ENCODE measurements at regions not wholly inside any gene's neighbourhood (a gene's known extent, or its start where the extent isn't known, plus 50 kb on each side); places are given as distances from the start of the nearest gene placed in this dataset.

DNA sequence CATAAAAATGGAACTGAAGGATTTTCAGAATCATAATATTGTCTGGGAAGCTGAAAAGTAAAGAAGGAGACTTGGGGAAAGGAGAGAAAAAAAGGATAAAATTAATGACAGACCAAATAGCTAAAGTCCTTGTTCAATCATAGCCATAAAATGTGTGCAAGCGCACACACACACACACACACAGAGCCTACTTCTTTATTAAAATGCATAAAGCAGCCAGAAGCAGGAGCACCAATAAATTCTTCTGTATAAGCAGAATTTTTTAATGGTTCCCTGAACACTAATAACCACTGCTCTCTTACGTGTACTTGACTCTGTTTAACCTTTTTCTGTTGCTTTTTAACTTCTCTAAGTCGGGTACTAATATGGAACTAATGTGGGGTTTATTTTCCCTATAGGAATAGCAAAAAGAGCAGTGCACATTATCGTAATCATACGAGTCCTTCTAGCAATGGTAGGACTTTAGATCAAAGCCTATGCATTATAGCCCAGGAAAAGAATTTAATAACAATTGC lies 131.0 kb upstream of the PSMD7 start:
- in situ Hi-C loops (cut with HindIII; ENCODE audit: low pct_unique_long_range_greater_than_20kb, low sequenced_read_pairs) = no loop called here
- DNase-seq (ENCODE audit: low read depth in 1 of 2, low spot score in 1 of 2) = no peak
- no peak for TF ChIP-seq JUND (IDR thresholded peaks at IDR 0.05; ENCODE audit: low read depth)

DNA sequence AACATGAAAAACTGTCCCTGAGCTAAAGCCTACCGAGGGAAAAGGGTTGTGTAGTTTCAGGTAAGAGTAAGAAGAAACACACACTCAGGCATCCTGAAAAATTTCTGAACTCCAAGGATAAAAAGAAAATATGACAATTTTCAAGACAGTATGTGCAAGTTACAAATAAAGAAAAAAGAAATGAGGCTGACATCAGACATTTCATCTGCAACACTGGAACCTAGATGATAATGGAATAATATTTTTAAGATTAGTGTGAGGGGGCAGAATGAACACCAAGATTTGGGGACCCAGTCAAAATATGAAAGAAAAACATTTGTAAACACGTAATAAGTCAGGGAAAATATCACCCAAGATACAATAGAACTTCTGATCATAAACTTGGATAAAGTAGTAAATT lies 135.9 kb upstream of the PSMD7 start:
- no peak for TF ChIP-seq JUND (IDR thresholded peaks at IDR 0.05; ENCODE audit: low read depth)
- in situ Hi-C loops (cut with HindIII; ENCODE audit: low pct_unique_long_range_greater_than_20kb, low sequenced_read_pairs) = no loop called here

DNA sequence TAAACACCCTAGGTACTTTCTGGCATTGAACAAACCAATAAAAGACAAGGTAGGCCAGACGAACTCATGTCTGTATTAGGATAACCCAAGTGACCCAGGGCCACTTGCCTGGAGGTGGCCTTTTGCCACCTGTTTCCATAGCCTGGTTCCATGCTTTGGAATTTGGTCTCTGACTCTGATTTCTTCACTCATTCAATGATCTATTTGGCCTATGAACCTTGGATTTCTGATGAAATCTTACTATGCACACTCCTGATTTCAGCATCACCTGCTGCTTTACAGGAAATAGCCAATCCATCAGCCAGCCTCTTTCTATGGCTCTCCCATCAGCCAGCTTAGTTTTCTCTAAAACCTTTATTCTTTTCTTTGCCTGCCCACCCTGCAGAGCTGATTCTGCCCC lies 142.8 kb upstream of the PSMD7 start:
- TF ChIP-seq JUND (IDR thresholded peaks at IDR 0.05; ENCODE audit: low read depth) = no peak
- no peak for DNase-seq (ENCODE audit: low read depth in 1 of 2, low spot score in 1 of 2)
- in situ Hi-C loops (cut with HindIII; ENCODE audit: low pct_unique_long_range_greater_than_20kb, low sequenced_read_pairs) = no loop called here

More for the DNA sequence above, 135.9 kb upstream of the PSMD7 start:
- DNase-seq (ENCODE audit: low read depth in 1 of 2, low spot score in 1 of 2) = no peak

DNA sequence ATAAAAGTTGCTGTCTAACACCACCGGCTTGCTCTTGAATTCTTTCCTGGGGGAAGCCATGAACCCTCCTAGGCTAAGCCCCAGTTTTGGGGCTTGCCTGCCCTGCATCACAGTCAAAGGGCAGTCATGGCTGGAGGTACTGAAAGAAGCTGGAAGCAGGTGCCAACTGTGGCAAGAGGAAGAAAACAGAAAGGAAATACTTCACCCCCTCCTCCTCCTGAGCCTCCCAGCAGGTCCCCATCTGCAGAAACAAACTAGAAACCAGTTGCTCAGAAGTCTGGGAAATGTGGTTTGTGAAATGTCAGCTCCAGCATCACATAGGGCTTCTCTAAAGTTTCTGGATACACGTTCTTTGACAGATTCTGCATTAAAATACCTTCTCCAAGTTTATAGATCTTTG lies 150.0 kb upstream of the PSMD7 start:
- no peak for TF ChIP-seq JUND (IDR thresholded peaks at IDR 0.05; ENCODE audit: low read depth)
- no peak for DNase-seq (ENCODE audit: low read depth in 1 of 2, low spot score in 1 of 2)
- in situ Hi-C loops (cut with HindIII; ENCODE audit: low pct_unique_long_range_greater_than_20kb, low sequenced_read_pairs) = no loop called here

DNA sequence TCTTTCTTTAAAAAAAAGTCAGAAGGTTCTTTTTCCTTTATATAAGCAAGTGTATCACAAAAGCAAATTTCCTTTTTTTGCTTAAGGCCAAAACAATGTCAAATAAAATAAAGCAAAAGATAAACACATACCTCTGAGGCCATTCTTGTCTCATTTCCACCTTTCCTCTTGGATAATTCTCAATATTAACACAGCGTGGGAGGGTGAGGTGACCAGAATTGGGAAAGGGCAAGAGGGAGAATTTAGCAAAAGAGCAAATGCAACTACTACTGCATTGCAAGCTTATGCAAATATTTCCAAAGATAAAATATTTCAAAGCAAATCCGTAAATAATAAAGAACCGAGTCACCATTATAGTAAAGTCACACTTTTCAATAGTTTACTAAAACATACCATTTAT lies 153.4 kb upstream of the PSMD7 start:
- no peak for DNase-seq (ENCODE audit: low read depth in 1 of 2, low spot score in 1 of 2)
- no peak for TF ChIP-seq JUND (IDR thresholded peaks at IDR 0.05; ENCODE audit: low read depth)
- in situ Hi-C loops (cut with HindIII; ENCODE audit: low pct_unique_long_range_greater_than_20kb, low sequenced_read_pairs) = no loop called here

DNA sequence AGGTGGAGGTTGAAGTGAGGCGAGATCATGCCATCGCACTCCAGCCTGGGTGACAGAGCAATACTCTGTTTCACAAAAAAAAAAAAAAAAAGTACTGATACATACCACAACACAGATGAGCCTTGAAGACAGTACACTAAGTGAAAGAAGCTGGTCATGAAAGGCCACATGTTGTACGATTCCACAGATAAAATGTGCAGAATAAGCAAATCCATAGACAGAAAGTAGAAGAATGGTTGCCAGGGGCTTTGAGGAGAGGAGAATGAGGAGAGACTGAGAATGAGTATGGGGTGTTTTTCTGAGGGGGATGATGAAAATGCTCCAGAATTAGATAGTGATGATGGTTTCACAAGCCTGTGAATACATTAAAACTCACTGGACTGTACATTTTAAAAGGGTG lies 155.6 kb upstream of the PSMD7 start:
- in situ Hi-C loops (cut with HindIII; ENCODE audit: low pct_unique_long_range_greater_than_20kb, low sequenced_read_pairs) = no loop called here

DNA sequence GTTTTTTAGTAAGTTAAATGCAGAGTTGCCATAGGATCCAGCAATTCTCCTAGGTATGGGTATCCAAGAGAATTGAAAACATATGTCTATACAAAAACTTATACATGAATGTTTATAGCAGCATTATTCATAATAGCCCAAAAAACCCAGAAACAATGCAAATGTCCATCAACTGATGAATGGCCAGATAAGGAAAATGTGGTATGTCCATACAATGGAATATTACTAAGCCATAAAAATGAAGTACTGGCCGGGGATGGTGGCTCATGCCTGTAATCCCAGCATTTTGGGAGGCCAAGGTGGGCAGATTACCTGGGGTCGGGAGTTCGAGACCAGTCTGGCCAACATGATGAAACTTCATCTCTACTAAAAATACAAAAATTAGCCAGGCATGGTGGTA lies 156.1 kb upstream of the PSMD7 start:
- TF ChIP-seq JUND (IDR thresholded peaks at IDR 0.05; ENCODE audit: low read depth) = no peak
- DNase-seq (ENCODE audit: low read depth in 1 of 2, low spot score in 1 of 2) = no peak
- in situ Hi-C loops (cut with HindIII; ENCODE audit: low pct_unique_long_range_greater_than_20kb, low sequenced_read_pairs) = no loop called here

More for the DNA sequence above, 155.6 kb upstream of the PSMD7 start:
- no peak for DNase-seq (ENCODE audit: low read depth in 1 of 2, low spot score in 1 of 2)
- TF ChIP-seq JUND (IDR thresholded peaks at IDR 0.05; ENCODE audit: low read depth) = no peak

DNA sequence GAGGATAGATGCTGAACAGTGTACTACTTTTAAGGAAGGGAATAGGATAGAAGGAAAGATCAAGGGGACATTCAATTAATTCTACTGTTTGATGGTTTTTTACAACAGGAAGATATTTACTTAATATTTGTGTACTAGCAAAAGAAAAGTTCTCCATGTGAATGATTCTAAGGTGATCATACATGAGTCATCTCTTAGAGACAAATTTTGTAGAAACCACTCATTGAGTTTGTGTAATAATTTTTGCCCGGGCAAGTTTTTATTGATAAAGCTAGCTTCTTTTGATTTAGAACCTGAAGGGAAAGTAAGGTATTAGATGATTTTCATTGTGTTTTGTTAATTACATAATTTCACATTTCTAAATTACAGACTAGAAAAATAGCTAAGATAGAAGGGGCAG lies 172.8 kb upstream of the PSMD7 start:
- no peak for TF ChIP-seq JUND (IDR thresholded peaks at IDR 0.05; ENCODE audit: low read depth)
- DNase-seq (ENCODE audit: low read depth in 1 of 2, low spot score in 1 of 2) = no peak
- in situ Hi-C loops (cut with HindIII; ENCODE audit: low pct_unique_long_range_greater_than_20kb, low sequenced_read_pairs) = no loop called here

DNA sequence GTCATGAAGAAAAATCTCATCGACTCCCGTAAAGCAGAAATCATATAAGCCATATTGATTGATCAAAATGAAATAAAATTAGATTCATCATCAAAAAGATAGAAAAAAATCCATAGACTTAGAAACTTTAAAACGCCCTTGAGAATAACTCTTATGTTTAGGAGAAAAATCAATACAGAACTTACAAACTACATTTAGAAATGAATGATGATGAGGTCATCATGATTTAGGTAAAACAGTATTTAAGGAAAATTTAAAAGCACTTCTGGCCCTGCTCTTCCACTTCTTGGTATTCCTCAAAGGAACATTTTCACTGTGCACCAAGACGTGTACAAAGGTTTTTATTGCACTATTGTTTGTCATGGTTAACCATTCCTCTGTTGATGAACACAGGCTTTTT lies 173.4 kb upstream of the PSMD7 start:
- TF ChIP-seq JUND (IDR thresholded peaks at IDR 0.05; ENCODE audit: low read depth) = no peak
- no peak for DNase-seq (ENCODE audit: low read depth in 1 of 2, low spot score in 1 of 2)
- in situ Hi-C loops (cut with HindIII; ENCODE audit: low pct_unique_long_range_greater_than_20kb, low sequenced_read_pairs) = no loop called here

DNA sequence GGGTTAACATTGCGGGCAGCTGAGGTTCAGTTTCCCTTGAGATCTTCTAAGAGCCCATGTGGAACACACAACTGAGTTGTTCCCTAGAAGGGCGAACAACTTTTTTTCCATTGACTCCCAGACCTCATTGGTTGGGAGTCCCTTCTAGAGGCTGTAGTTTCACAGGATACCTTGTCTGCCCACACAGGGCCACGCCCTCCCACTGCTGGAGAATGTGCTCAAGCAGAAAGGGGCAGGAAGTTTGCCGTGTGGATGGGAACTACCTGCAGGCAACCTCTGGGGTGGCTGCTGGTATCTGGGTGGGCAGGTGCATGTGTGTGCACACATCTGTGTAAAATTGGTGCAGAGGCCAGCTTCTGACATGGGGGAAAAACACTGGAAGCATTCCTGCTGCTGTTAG lies 178.8 kb upstream of the PSMD7 start:
- no peak for TF ChIP-seq JUND (IDR thresholded peaks at IDR 0.05; ENCODE audit: low read depth)
- in situ Hi-C loops (cut with HindIII; ENCODE audit: low pct_unique_long_range_greater_than_20kb, low sequenced_read_pairs) = no loop called here
- DNase-seq (ENCODE audit: low read depth in 1 of 2, low spot score in 1 of 2) = no peak

DNA sequence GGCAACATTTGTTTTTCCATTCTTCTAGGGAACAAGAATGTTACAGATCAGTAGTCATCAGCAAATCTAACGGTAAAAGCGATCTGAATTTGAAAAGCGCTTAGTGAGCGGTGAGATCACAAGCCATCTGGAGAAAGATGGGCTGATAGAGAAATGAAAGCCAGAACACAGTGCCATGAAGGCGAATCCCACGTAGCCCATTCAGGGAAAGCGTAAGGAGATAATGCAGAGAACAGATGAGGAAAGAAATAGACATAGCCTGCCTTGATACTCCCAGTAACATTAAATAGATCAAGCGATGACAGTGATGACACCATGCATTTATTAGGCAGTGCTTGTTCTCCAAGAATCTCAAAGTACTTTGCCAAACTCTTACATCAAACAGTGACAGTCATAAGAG lies 183.1 kb upstream of the PSMD7 start:
- in situ Hi-C loops (cut with HindIII; ENCODE audit: low pct_unique_long_range_greater_than_20kb, low sequenced_read_pairs) = no loop called here
- no peak for TF ChIP-seq JUND (IDR thresholded peaks at IDR 0.05; ENCODE audit: low read depth)
- no peak for DNase-seq (ENCODE audit: low read depth in 1 of 2, low spot score in 1 of 2)

DNA sequence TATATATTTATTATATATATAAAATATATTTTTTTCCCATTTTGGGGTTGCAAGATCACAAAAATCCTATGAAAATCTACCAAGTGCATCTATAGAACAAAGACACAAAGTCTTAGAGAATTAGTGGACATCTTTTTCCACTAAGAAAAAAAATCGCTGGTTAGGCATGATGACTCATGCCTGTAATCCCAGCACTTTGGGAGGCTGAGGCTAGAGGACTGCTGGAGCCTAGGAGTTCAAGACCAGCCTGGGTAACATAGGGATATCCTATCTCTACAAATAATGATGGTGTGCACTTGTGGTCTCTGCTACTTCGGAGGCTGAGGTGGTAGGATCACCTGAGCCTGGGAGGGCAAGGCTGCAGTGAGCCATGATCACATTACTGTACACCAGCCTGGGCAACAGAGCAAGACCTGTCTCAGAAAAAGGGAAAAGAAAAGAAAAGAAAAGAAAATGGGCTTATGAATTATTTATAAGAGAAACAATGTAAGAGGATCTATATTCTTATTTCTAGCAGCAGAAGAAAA lies 185.1 kb upstream of the PSMD7 start:
- DNase-seq (ENCODE audit: low read depth in 1 of 2, low spot score in 1 of 2) = no peak
- in situ Hi-C loops (cut with HindIII; ENCODE audit: low pct_unique_long_range_greater_than_20kb, low sequenced_read_pairs) = no loop called here

DNA sequence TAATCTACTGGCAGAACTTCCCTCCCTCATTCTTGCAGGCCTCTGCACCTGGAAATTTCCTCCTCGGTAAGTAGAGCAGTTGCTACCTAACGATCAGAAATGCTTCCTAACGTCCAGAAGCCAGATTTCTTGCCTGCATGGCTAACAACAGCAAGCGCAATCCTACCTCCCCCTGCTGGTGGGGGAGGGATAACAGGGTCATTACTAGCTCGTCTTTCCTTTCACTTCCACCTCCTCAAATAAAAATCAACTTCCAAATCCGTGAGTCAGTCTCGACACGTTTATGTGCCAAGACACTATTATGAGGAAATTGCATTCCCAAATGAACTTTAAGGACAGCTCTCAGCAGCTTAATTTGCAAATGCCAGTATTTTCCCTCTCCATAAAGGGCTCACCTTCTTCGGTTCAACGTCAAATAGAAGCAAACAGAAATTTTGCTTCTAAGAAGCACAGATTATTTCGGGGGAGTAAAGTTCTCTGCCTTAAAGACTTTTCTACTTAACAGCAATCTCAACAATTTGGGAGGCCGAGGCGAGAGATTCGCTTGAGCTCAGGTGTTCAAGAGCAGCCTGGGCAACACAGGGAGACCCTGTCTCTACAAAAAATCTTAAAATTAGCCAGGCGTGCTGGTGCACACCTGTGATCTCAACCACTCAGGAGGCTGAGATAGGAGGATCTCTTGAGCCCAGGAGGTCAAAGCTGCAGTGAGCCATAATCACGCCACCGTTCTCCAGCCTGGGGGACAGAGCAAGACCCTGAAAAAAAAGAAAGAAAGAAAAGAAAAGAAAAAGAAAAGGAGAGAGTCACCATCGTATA lies 188.6 kb upstream of the PSMD7 start:
- in situ Hi-C loops (cut with HindIII; ENCODE audit: low pct_unique_long_range_greater_than_20kb, low sequenced_read_pairs) = no loop called here
- TF ChIP-seq JUND (IDR thresholded peaks at IDR 0.05; ENCODE audit: low read depth) = no peak
- peak; percentile 5 to 87 for DNase-seq (ENCODE audit: low read depth in 1 of 2, low spot score in 1 of 2)

More for the DNA sequence above, 185.1 kb upstream of the PSMD7 start:
- no peak for TF ChIP-seq JUND (IDR thresholded peaks at IDR 0.05; ENCODE audit: low read depth)

Data from T47D (cell line).